MV-4-11 (cell line): ENCODE measurements at regions not wholly inside any gene's neighbourhood (a gene's known extent, or its start where the extent isn't known, plus 50 kb on each side); places are given as distances from the start of the nearest gene placed in this dataset.

Experiments
- DNase-seq: peaks from one replicate; lab custom pipeline; 2025; lab: John Stamatoyannopoulos, UW

DNA sequence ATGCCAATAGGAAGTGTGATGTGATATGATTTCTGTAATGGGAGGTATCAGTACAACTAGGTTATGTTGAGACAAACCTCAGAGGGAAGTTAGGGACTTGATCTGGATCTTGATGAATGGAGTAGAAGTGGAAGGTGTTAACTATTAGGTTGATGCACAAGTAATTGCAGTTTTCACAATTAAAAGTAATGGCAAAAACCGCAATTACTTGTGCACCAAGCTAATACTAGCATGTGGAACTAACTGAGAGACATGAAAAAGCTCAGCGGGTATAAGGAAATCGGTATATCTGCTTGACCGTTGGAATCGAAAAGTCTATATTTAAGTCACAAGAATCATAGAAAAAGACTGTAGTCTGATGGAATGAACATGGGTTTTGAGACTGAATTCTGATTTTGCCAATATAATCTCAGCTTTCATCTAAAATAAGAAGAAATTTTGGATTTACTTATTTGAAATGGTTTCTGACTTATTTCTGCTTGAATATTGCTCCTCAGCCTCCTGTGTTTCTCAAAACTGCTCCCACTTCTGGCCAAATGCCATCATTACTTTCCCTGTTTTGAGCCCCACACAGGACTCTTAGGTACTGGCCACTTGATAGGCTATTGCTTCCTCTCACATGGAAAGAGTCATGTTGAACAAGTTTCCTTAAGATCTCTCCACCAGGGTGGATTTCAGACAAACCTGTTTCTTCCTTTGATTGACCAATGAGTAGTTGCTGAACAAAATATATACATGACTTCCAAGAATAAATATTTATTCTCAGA is 271.5 kb upstream of the COL8A1 start:
- no peak for DNase-seq

DNA sequence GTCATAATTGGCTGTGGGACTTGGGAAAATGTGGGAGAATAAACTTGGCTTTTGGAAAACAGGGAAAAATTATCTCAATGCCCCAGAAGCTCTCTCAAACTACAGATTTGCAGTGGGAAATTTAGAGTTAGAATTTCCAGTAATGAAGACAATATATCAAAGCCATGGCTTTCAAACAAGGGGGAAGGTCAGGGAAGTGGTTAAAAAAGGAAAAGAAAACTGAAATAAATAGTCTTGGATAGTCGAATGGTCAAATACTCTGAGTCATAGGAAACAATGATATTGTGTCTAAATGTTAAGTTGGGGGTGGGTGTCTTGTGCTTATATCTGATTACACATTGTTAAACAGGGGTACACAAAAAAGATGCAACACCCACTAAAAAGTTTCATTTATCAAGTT is 272.4 kb upstream of the COL8A1 start:
- DNase-seq, result no peak

- DNase-seq, result no peak
Observed at GRCh38 chr3:99365396-99365795, 273.0 kb upstream of the COL8A1 start.

GRCh38 chr3:99357131-99357530 is 281.3 kb upstream of the COL8A1 start:
- DNase-seq, result no peak

- DNase-seq, result no peak
Observed at GRCh38 chr3:99356696-99357095, 281.7 kb upstream of the COL8A1 start.

- DNase-seq, result peak; percentile 61
Observed at GRCh38 chr3:99355465-99355864, 282.9 kb upstream of the COL8A1 start.

DNA sequence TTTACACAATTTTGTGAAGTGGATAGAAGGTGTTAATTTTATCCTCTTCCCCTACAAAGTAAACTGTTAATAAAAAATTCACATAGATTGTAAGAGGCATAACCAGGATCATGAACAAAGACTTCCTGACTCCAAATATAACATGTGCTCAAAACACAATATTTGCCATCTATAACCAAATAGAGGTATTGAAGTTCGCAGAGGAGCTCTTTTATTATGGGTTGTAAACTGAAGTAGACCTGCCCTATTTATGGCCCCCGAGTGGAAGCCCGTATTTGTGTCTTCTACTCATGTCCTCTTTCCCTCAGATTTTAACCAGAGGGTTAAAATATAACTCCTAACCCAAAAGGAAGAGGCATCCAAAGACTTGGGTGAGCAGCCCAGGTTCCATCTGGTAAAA is 285.6 kb upstream of the COL8A1 start:
- DNase-seq, result no peak

DNA sequence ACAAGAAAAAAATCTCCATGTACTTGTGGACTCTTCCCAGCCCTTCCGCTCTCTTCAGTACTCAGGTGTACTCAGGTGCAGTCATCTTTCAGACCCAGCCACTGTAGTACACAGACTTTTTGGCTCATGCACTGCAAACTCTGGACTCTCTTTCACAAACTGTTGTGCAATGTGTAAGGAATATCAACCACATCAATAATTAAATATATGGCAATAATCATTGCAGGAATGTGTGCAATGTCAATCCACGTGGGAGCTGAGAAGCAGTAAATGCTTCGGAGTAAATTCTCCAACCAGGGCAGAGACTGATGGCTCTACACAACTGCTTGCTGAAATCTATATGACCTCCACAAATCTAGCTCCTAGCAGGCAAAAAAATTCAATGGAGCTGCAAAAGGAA is 287.3 kb upstream of the COL8A1 start:
- no peak for DNase-seq

GRCh38 chr3:99348451-99348850 is 289.9 kb upstream of the COL8A1 start:
- DNase-seq, result no peak

- DNase-seq, result no peak
Observed at GRCh38 chr3:99344216-99344615, 294.2 kb upstream of the COL8A1 start.

DNA sequence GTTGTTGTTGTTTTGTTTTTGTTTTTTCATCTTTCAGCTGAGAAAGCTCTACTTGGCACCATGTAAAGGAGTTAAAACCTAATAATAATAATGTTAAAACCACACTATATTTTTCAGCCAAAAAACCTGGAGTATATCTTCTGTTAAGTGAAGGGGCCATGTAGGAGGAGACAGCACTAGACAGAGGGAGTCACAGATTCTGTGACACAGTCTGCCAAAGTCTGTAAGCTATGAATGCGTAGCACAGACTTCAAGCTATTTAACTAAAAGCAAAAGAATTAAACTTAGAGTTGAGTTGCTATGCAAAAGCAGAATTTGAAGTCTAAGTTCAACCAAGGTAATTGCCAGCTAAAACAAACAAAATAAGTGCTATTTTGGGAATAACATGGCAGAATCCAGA is 296.0 kb upstream of the COL8A1 start:
- DNase-seq, result no peak

DNA sequence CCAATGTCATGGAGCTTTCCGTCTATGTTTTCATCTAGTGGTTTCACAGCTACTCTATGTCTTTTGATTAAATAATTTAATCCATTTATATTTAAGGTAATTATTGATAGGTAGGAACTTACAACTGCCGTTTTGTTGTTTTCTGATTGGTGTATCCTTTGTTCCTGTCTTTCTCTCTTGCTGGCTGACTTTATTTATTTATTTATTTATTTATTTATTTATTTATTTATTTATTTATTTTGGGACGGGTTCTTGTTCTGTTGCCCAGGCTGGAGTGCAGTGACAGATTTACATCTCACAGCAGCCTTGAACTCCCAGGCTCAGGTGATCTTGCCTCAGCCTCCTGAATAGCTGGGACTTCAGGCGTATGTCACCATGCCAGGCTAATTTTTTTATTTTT is 299.2 kb upstream of the COL8A1 start:
- no peak for DNase-seq

GRCh38 chr3:99332718-99333117 is 305.7 kb upstream of the COL8A1 start:
- DNase-seq, result no peak

GRCh38 chr3:99332276-99332675 is 306.1 kb upstream of the COL8A1 start:
- no peak for DNase-seq

- no peak for DNase-seq
Observed at GRCh38 chr3:99330924-99331532, 307.4 kb upstream of the COL8A1 start.

GRCh38 chr3:99330281-99330680 is 308.1 kb upstream of the COL8A1 start:
- no peak for DNase-seq

DNA sequence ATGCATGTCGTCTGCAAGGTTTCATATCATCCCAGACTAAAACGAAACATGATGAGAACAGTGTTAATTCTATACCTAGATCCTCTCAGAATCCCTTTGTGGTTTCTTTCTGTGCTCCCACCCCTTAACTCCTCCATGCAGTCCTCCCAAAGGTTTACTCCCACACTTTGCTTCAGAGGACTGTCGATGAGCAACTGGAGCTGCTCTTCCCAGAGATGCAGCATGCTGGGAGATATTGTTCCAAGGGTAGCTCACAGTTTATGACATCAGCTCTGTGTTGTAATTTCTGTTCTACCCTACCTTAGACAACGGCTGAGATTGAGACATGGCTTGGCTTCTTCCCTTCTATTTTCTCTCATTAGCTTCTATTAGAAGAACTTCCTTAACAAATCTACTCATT is 313.0 kb upstream of the COL8A1 start:
- no peak for DNase-seq

GRCh38 chr3:99324636-99325203 is 313.7 kb upstream of the COL8A1 start:
- no peak for DNase-seq

GRCh38 chr3:99323940-99324339 is 314.5 kb upstream of the COL8A1 start:
- no peak for DNase-seq

DNA sequence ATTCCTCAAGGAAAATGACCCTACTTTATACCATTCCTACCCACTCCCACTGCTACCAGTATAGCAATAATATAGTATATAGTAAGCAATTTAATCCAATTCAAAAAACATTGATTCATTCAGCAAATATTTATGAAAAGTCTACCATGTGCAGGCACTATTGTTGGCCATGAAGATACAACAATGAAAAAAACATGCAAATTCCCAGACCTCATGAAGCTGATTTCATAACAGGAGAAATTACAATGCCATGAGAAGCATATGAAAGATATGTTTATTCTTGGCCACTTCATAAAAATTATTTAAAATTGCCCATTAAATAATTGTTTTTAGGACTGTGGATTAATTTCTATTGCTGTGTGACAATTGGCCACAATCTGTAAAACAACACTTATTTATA is 315.8 kb upstream of the COL8A1 start:
- no peak for DNase-seq

GRCh38 chr3:99321261-99321660 is 317.1 kb upstream of the COL8A1 start:
- DNase-seq, result no peak

DNA sequence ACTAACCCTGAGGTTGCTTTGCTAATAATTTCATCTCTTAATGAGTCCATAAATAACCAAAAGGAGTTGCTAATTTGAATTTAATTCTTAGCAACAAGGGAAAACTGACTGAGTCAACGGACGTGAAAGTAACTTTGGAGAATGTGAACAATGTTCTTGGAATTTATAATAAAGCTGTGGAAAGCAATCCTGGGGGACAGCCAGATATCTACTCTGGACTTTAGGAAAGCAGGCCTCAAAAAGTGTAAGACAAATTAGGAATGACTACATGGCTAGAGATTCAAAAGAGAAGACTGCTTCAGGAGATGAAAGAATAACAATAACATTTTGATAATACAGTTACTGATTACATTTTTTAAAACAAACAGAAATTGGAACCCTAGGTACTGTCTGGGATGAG is 318.4 kb upstream of the COL8A1 start:
- no peak for DNase-seq

GRCh38 chr3:99319450-99319849 is 318.9 kb upstream of the COL8A1 start:
- DNase-seq, result no peak

DNA sequence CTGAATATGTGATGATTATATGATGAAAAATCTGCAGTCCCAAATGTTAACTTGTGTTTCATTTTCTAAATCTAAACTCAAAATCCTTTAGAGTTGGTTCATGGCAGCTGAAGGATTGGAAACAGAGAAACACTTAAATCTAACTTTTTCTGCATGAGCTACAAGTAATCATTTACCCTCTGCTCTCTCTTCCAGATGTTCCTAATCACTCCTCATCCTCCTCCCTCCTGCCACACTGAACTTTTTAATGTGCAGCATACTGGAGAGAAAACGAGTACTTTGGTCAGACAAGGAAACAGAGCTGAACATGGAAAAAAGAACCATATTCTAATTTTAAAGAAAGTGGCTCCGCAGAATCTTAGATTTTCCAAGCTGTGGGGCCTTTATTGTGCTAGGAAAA is 321.2 kb upstream of the COL8A1 start:
- no peak for DNase-seq
